ENCODE measurements at regions not wholly inside any gene's neighbourhood (a gene's known extent, or its start where the extent isn't known, plus 50 kb on each side); places are given as distances from the start of the nearest gene placed in this dataset.

- TF ChIP-seq POLR2A (IDR thresholded peaks at IDR 0.05; ENCODE audit: extremely low read depth, insufficient read length) (no peak), CTCF (IDR thresholded peaks at IDR 0.05; ENCODE audit: low read depth, low read length) (no peak), MYC (IDR thresholded peaks at IDR 0.05; ENCODE audit: low read depth, low read length) (no peak), MAX (IDR thresholded peaks at IDR 0.05; ENCODE audit: low read depth, low read length) (no peak)
- no peak for DNase-seq (ENCODE audit: low read depth)
- no peak overlapping the region for H3K4me3 ChIP-seq (ENCODE audit: low read depth, low read length)
Measured at GRCh38 chr6:148140772-148141557, 201.7 kb upstream of the SASH1 start.

GRCh38 chr6:148142821-148143220 lies 199.8 kb upstream of the SASH1 start:
- no peak for DNase-seq (ENCODE audit: low read depth)
- no peak overlapping the region for H3K4me3 ChIP-seq (ENCODE audit: low read depth, low read length)
- TF ChIP-seq CTCF (IDR thresholded peaks at IDR 0.05; ENCODE audit: low read depth, low read length) (no peak), POLR2A (IDR thresholded peaks at IDR 0.05; ENCODE audit: extremely low read depth, insufficient read length) (no peak), MYC (IDR thresholded peaks at IDR 0.05; ENCODE audit: low read depth, low read length) (no peak), MAX (IDR thresholded peaks at IDR 0.05; ENCODE audit: low read depth, low read length) (no peak)

GRCh38 chr6:148143771-148144170 lies 198.9 kb upstream of the SASH1 start:
- no peak overlapping the region for H3K4me3 ChIP-seq (ENCODE audit: low read depth, low read length)
- TF ChIP-seq POLR2A (IDR thresholded peaks at IDR 0.05; ENCODE audit: extremely low read depth, insufficient read length) (no peak), MYC (IDR thresholded peaks at IDR 0.05; ENCODE audit: low read depth, low read length) (no peak), MAX (IDR thresholded peaks at IDR 0.05; ENCODE audit: low read depth, low read length) (no peak), CTCF (IDR thresholded peaks at IDR 0.05; ENCODE audit: low read depth, low read length) (no peak)
- DNase-seq (ENCODE audit: low read depth): no peak

GRCh38 chr6:148144917-148145521 lies 197.6 kb upstream of the SASH1 start:
- TF ChIP-seq MYC (IDR thresholded peaks at IDR 0.05; ENCODE audit: low read depth, low read length): no peak
- TF ChIP-seq MAX (IDR thresholded peaks at IDR 0.05; ENCODE audit: low read depth, low read length): no peak
- TF ChIP-seq CTCF (IDR thresholded peaks at IDR 0.05; ENCODE audit: low read depth, low read length): peak; percentile 94
- TF ChIP-seq POLR2A (IDR thresholded peaks at IDR 0.05; ENCODE audit: extremely low read depth, insufficient read length): no peak
- DNase-seq (ENCODE audit: low read depth): peak; percentile 75
- no peak overlapping the region for H3K4me3 ChIP-seq (ENCODE audit: low read depth, low read length)

GRCh38 chr6:148146717-148147462 lies 195.7 kb upstream of the SASH1 start:
- TF ChIP-seq CTCF (IDR thresholded peaks at IDR 0.05; ENCODE audit: low read depth, low read length): no peak
- no peak for TF ChIP-seq MAX (IDR thresholded peaks at IDR 0.05; ENCODE audit: low read depth, low read length)
- TF ChIP-seq MYC (IDR thresholded peaks at IDR 0.05; ENCODE audit: low read depth, low read length): no peak
- no peak for TF ChIP-seq POLR2A (IDR thresholded peaks at IDR 0.05; ENCODE audit: extremely low read depth, insufficient read length)
- DNase-seq (ENCODE audit: low read depth): no peak
- no peak overlapping the region for H3K4me3 ChIP-seq (ENCODE audit: low read depth, low read length)
